ENCODE measurements at regions not wholly inside any gene's neighbourhood (a gene's known extent, or its start where the extent isn't known, plus 50 kb on each side); places are given as distances from the start of the nearest gene placed in this dataset.

- Histone ChIP-seq H3K9ac (no peak overlapping the region), H3K27me3 (ENCODE audit: insufficient read depth) (no peaks in the 10 kb centered on the region), H3K79me2 (ENCODE audit: insufficient read depth) (no peaks in the 10 kb centered on the region), H3K9me2 (no peaks in the 10 kb centered on the region), H4K20me1 (ENCODE audit: insufficient read depth) (no peaks in the 10 kb centered on the region), H3K4me1 (ENCODE audit: control insufficient read depth in 1 of 2, insufficient read depth in 2 of 2, low read depth in 1 of 2, low read length in 1 of 2) (no peaks in the 10 kb centered on the region), H3F3A (replicated peaks; ENCODE audit: insufficient read depth) (no peaks in the 10 kb centered on the region), H3K4me2 (no peak overlapping the region), H2AFZ (ENCODE audit: low read depth) (no peak overlapping the region), H3K4me3 (ENCODE audit: low read depth in 2 of 2, low read length in 1 of 2) (no peak overlapping the region), H3K9me3 (no peaks in the 10 kb centered on the region), H3K27ac (ENCODE audit: low read depth in 2 of 2, low read length in 1 of 2) (no peak overlapping the region), H3K36me3 (replicated peaks in 1 of 2; ENCODE audit: control insufficient read depth in 1 of 2, insufficient read depth in 2 of 2, low read length in 1 of 2) (no peaks in the 10 kb centered on the region)
- TF ChIP-seq TEAD4 (IDR thresholded peaks at IDR 0.05; ENCODE audit: borderline replicate concordance, insufficient read depth) (no peak), YY1 (IDR thresholded peaks at IDR 0.05; ENCODE audit: low read depth) (no peak), RAD21 (IDR thresholded peaks at IDR 0.05; ENCODE audit: low read length) (no peak), JUND (IDR thresholded peaks at IDR 0.05) (no peak), CHD2 (IDR thresholded peaks at IDR 0.05; ENCODE audit: low read length, partially characterized antibody) (no peak), FOXM1 (IDR thresholded peaks at IDR 0.05; ENCODE audit: low read depth) (no peak), SMC3 (IDR thresholded peaks at IDR 0.05; ENCODE audit: low read depth, low read length) (no peak), GATA2 (CRISPR knock-in tag; IDR thresholded peaks at IDR 0.05) (no peak), EP300 (IDR thresholded peaks at IDR 0.05; ENCODE audit: borderline replicate concordance in 1 of 2, low read depth in 1 of 2, low read length in 1 of 2) (no peak), TAF1 (IDR thresholded peaks at IDR 0.05; ENCODE audit: borderline replicate concordance, low read depth, low read length) (no peak), FOSL2 (IDR thresholded peaks at IDR 0.05; ENCODE audit: borderline replicate concordance, low read depth) (no peak), GABPA (IDR thresholded peaks at IDR 0.05; ENCODE audit: low read depth) (no peak), MEF2A (IDR thresholded peaks at IDR 0.05; ENCODE audit: borderline replicate concordance, low read depth) (no peak), USF1 (IDR thresholded peaks at IDR 0.05; ENCODE audit: borderline replicate concordance, low read depth) (no peak), IRF3 (IDR thresholded peaks at IDR 0.05; ENCODE audit: low read depth, low read length) (no peak), ZBTB33 (IDR thresholded peaks at IDR 0.05; ENCODE audit: borderline replicate concordance, low read depth) (no peak), EZH2phosphoT487 (IDR thresholded peaks at IDR 0.05; ENCODE audit: borderline replicate concordance, low read depth) (no peak)
- under 1% methylated on average over 3 of the region's 3 CpGs for WGBS (ENCODE audit: low lambda C conversion rate)
- no peak for DNase-seq
- POLR2A ChIA-PET: no interaction called here
- CTCF ChIA-PET: no interaction called here
Observed at GRCh38 chr14:97349946-97350345, 552.8 kb downstream of the VRK1 start.

Measured in SK-N-SH (cell line).